ENCODE measurements at regions not wholly inside any gene's neighbourhood (a gene's known extent, or its start where the extent isn't known, plus 50 kb on each side); places are given as distances from the start of the nearest gene placed in this dataset.
"Not testable (repeated sequence)": the region's sequence is repeated elsewhere in the genome, so short reads cannot be mapped to it uniquely, and the experiment has no call there.

- H3K36me3 ChIP-seq: no peaks in the 10 kb centered on the region
- no peak for DNase-seq
- H3K27ac ChIP-seq: no peak overlapping the region
- no peaks in the 10 kb centered on the region for H3K27me3 ChIP-seq
- intact Hi-C loops (cut with DNase I): no loop called here
- no peak for TF ChIP-seq CTCF (IDR thresholded peaks at IDR 0.05)
- no peaks in the 10 kb centered on the region for H3K9me3 ChIP-seq
- no peak overlapping the region for H3K4me3 ChIP-seq (replicated peaks in 1 of 3)
- WGBS, 2 donors: 95 to 96% methylated on average over 5 of the region's 5 CpGs
- H3K4me1 ChIP-seq: no peaks in the 10 kb centered on the region
Observed at GRCh38 chr10:32179836-32180235, 123.6 kb upstream of the KIF5B start.

- intact Hi-C loops (cut with DNase I); H3K36me3 ChIP-seq; DNase-seq; H3K4me1 ChIP-seq; H3K27ac ChIP-seq; H3K27me3 ChIP-seq; H3K9me3 ChIP-seq; H3K4me3 ChIP-seq (replicated peaks in 1 of 3): not testable (repeated sequence)
- WGBS, 2 donors: 87 to 90% methylated on average over 7 of the region's 7 CpGs
Observed at GRCh38 chr10:32177594-32177993, 121.4 kb upstream of the KIF5B start.

- no peak for TF ChIP-seq CTCF (IDR thresholded peaks at IDR 0.05)
- no peak for TF ChIP-seq POLR2A (IDR thresholded peaks at IDR 0.05)
- Histone ChIP-seq H3K9me3 (no peaks in the 10 kb centered on the region), H3K4me3 (replicated peaks in 1 of 3) (no peak overlapping the region), H3K4me1 (no peaks in the 10 kb centered on the region), H3K27me3 (no peaks in the 10 kb centered on the region), H3K27ac (no peak overlapping the region), H3K36me3 (no peaks in the 10 kb centered on the region)
- intact Hi-C loops (cut with DNase I): no loop called here
- 85 to 92% methylated on average over 2 of the region's 2 CpGs for WGBS, 2 donors
- DNase-seq: no peak
Observed at GRCh38 chr10:32175629-32176028, 119.4 kb upstream of the KIF5B start.

GRCh38 chr10:32174349-32174893, 118.2 kb upstream of the KIF5B start:
- TF ChIP-seq CTCF (IDR thresholded peaks at IDR 0.05) (no peak), POLR2A (IDR thresholded peaks at IDR 0.05) (no peak)
- no peak for DNase-seq
- Histone ChIP-seq H3K9me3 (no peaks in the 10 kb centered on the region), H3K27me3 (no peaks in the 10 kb centered on the region), H3K4me1 (no peaks in the 10 kb centered on the region), H3K27ac (no peak overlapping the region), H3K36me3 (no peaks in the 10 kb centered on the region), H3K4me3 (replicated peaks in 1 of 3) (no peak overlapping the region)
- intact Hi-C loops (cut with DNase I): no loop called here
- WGBS, 2 donors: 82 to 97% methylated on average over 3 of the region's 3 CpGs

- no peaks in the 10 kb centered on the region for H3K27me3 ChIP-seq
- H3K36me3 ChIP-seq: no peaks in the 10 kb centered on the region
- intact Hi-C loops (cut with DNase I): no loop called here
- H3K4me3 ChIP-seq (replicated peaks in 1 of 3): no peak overlapping the region
- TF ChIP-seq CTCF (IDR thresholded peaks at IDR 0.05): no peak
- no peak for TF ChIP-seq POLR2A (IDR thresholded peaks at IDR 0.05)
- H3K27ac ChIP-seq: no peak overlapping the region
- peak; percentile 33 to 59 for DNase-seq
- no peaks in the 10 kb centered on the region for H3K9me3 ChIP-seq
- 19 to 37% methylated on average over 3 of the region's 3 CpGs for WGBS, 2 donors
- H3K4me1 ChIP-seq: no peaks in the 10 kb centered on the region
Observed at GRCh38 chr10:32171204-32171603, 115.0 kb upstream of the KIF5B start.

- TF ChIP-seq POLR2A (IDR thresholded peaks at IDR 0.05): no peak
- TF ChIP-seq CTCF (IDR thresholded peaks at IDR 0.05): no peak
- no peak for DNase-seq
- H3K27ac ChIP-seq: no peak overlapping the region
- no peaks in the 10 kb centered on the region for H3K4me1 ChIP-seq
- no peaks in the 10 kb centered on the region for H3K36me3 ChIP-seq
- 77 to 78% methylated on average over 5 of the region's 5 CpGs for WGBS, 2 donors
- no peaks in the 10 kb centered on the region for H3K27me3 ChIP-seq
- no peak overlapping the region for H3K4me3 ChIP-seq (replicated peaks in 1 of 3)
- intact Hi-C loops (cut with DNase I): no loop called here
- no peaks in the 10 kb centered on the region for H3K9me3 ChIP-seq
Observed at GRCh38 chr10:32169556-32169955, 113.3 kb upstream of the KIF5B start.
